Islet precursor cell (in vitro differentiated cells): ENCODE measurements at regions not wholly inside any gene's neighbourhood (a gene's known extent, or its start where the extent isn't known, plus 50 kb on each side); places are given as distances from the start of the nearest gene placed in this dataset.

Experiments used
- DNase-seq: peaks from one replicate; pipeline ENCODE4 v3.0.0-alpha.2; 2018

DNA sequence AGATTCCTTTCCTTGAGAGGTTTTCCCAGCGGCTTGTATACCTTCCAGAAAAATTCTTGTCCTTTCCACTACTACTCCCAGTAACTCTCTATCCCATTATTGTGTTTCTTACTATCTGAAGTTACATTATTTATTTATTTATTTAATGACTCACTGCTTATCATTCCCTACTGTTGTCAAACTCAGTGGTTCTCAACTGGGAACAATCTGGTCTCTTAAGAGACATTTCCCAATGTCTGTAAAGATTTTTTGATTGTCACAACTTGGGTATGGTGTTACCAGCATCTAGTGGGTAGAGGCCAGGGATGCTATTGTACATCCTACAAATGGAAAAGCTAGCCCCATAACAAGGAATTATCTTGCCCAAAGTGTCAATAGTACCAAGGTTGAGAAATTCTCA lies 771.5 kb upstream of the ADGRL2 start:
- DNase-seq: no peak

DNA sequence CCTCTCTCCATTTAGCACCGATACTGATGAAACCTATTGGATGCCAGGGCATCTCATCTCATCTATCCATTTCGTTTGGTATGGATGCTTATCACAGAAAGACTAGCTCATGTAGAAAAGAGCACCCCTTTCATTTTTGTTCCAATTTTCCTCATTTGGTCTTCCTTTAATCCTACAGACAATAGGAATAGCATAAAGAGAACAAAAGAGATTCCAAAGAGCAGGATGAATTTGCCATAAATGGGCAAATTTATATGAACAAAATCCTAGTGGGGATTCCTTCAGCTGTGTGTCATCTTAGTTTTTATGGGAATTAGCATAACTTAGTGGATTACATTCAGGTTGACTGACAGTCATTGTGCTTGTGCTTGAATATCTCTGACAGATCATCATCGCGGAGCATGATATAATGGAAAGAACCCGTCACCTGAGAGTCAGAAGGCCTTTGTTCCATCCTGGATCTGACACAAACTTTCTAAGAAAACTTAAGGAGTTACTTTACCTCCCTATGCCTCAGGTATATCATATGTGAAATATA lies 777.5 kb upstream of the ADGRL2 start:
- DNase-seq: no peak

DNA sequence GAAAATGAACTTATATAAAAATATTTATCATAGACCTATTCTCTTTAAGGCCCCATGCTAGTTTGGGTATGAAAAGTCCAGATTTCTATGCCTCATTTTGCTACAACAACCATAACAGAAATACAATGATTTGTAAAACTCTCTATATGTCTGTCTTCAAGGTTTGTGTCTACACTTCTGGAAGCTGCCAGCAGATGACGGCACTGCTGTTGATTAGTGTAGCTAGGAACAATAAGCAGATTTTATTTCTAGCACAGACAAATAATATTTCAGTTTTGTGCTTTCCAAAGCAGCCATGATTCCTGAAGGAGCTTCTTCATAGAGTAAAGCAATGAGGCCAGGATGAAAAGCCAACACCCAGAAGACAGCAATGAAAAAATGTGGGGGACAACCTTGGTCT lies 779.6 kb upstream of the ADGRL2 start:
- DNase-seq: no peak

DNA sequence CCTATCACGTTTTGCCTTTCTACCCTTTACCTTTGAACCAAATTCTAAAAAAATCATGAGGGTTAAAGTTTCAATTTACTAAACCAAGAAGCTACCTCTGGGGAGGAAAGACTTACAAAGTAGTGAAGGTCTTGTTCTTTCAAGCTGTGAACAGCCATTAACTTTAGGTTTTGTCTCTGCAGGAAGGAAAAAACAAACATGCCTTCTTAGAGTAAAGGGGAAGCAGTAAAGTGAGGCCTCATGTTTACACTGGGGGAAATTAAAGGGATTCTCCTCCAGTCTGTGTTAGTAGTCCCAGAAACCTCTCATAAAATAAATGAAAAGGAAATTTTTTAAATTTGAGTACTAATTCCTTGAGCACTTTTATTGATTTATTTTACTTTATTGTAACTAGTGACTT lies 780.2 kb upstream of the ADGRL2 start:
- DNase-seq: no peak

DNA sequence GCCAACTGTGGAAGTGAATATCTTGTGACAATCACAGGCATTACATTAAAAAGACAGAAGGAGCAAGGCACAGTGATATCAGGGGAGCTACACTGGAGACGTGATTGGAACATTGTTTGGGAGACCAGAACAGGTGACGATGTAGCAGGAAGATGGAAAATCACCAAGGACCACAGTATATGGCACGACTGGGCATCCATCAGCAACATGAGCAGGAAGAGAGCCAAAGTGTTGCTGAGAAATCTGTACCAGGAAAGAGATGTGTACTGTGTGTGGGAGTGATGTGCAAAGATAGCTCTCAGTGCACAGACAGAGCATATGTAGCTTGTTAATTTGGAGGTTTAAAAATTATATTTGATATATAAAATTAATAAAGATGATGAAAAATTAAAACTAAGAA lies 790.6 kb upstream of the ADGRL2 start:
- DNase-seq: no peak

DNA sequence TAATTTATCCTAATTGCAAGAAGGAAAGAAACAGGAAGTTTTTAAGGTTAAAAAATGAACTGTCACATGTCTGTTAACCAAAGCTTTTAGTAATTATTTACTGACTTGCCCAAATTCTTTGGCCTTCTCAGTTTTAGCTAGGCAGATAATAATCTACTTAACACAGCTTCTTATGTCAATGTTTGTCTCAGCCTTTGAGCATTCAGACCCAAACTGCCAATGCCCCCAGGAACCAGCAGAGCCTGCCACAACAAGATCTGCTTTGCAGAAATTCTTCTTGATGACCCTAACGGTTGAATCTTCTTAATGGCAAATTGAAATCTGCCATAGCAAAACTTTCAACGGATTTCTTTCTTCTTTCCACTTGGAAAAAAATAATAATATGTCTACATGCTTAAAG lies 792.4 kb upstream of the ADGRL2 start:
- DNase-seq: peak; percentile 68

DNA sequence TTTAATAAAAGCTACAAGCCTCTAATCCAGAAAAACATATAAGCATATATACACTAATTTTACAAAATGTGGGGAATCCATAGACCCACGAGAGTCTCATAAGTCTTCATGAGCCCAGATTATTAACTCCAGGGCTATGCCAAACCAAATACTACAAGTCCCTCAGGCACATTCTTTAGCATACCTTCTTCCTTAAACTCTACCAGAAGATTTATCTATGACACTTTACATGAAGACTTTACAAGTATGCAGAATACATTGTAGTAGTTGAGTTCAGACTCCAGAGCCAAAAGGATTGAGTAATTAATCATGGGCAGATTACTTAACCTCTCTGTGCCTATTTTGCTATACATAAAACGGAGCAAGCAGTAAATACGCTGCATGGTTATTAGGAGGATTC lies 793.7 kb upstream of the ADGRL2 start:
- DNase-seq: no peak

DNA sequence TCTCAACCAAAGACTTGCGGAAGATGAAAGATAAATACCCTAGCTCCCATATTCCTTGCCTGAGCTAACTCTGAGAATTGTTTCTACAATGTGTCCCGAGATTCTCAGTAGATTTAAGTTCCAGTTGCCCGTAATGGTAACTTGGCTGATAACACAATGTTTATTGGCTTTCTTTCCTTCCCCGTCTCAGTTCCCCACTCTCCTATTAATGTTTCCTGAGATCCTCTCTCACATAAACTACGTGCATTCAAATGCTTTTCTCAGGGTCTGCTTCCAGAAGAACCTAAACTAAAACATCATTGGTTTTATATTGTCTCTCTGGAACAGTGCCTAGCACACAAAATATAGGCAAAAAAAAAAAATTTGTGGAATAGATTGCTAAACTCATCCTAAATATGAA lies 794.2 kb upstream of the ADGRL2 start:
- DNase-seq: no peak

DNA sequence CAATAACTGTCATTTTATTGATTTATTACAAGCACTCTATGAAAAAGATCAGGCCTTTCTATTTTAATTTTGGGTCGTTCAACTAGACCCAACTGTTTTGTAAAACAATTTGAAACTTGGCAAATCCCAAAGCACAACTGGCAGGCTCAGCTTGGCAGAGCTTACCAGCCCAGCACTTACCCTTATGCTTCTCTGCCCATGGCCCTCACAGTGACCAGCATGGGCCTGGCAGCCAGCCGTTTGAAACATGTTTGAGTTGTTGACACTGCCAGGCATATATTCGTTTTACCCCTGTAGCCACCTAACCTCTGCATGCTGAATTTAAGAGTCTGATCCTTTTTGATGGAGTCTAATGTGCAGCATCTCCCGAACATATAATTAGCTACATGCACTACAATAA lies 796.7 kb upstream of the ADGRL2 start:
- no peak for DNase-seq

DNA sequence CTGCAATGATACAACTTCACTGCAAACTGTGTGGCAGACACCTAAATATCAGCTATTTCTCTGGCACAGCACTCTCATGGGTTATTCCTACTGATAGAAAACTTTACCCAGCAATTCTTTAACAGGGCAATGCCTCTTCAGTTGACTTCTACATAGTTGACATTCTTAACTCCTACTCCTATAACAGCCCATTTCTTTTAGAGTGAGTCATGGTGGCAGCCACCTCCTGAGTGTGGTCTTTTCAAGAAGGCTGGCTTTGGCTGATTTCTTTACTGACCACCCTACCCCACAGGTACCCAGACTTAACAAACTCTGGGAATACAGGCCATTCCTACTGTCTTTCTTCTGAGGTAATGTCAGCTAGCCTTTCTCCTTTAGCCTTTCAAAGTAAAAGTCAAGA lies 805.8 kb upstream of the ADGRL2 start:
- peak; percentile 73 for DNase-seq

DNA sequence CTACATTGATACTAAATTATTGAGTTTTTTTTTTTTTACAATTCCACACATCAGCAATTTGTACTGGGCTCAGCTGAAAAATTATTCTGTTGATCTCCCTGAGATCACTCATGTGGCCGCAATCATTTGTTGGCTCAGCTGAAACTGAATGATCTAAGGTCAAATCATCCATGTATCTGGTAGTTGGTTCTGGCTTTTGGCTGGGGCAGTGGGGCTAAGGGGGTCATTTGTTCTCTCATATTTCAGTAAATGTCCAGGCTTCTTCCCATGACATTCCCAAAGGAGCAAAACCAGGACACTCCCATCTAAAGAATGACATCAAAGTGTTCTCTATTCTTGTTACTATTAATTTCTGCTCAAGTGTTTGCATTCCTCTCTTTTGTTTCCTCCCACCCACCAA lies 806.7 kb upstream of the ADGRL2 start:
- no peak for DNase-seq

DNA sequence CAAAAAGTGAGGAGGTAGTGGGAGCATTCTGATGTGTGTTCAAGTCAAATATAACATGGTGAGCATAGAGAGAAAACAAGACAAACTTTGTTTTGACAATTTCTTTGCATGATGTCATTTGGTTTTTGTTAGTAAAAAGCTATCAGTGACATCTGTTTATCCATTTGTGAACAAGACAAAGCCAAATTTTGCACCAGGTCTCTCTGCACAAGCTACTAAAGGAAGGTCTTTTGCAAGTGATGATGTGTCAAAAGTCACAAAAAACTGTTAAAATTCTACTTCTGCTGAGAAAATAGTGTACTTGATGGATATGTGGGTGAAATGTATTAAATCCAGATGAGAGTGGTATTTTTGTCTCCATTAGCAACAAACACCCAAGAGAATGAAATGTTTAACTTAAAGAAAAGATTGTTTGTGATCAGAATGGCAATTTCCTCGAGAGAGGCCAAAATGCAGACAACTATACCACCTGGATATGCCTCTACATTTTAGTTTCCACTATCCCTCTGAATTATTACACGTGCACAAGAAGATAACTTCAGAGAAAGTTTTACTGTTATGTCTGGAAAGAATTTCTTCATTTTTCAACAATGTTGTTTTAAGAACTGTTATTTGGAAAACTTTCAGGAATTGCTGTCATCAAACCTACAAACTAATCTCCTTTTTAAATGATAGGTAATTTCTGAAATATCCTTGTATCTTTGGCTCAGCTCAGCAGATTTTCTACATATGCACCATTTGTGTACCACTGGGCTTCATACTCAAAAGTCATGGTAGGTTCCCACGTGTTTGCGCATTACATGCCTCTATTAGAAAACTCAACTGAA lies 807.4 kb upstream of the ADGRL2 start:
- no peak for DNase-seq

DNA sequence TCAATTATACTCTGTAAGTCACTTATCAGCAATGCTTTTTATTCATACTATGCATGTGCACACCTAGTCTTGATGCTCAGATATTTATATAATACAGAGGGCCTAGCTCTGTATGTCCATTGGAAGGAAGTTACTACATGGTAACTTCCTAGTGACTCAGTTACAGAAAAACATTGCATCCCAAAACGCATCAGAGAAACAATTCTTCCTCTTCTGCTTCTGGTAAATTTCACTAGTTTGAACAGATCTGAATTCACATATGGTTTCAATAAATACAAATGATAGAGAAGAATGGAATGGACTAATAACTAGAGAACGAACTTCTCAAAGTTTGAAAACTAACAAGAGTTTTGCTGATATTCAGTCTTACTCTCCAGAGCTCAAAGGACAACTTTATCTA lies 811.3 kb upstream of the ADGRL2 start:
- no peak for DNase-seq

DNA sequence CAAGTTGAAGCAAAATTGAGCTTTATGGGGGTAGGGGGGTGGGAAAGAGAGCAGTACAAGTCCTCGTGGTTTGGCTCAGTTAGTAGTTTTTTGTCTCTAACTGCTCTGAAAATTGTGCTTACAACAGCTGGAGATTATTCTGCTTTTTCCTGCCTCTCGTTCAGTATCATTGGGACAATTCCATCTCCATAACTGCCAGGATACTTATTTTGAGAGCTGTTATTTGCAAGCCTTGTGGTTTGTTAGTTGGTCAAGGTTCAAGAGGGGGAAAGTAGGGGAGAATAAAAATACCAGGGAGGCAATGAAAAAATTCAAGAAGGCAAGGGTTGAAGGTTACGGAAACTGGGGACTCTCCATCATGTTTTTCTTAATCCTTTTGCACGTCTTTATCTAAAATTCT lies 811.8 kb upstream of the ADGRL2 start:
- no peak for DNase-seq

DNA sequence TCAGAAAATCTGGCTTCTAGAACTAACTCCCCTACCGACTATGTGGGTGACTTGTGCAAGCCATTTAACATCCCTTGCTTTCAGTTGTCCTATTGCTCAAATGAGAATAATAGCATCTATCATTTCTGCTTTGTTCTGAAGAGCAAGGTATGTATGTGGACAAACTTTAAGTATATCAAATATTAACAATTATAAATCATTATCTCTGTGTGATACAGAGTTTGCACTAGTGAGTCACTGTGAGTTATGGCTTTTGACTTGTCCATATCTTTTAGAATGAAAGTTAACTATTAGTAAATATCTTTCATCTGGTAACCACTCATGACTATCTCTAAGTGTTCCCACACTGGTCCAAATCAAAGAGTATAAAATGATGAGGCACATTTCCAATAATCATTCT lies 812.9 kb upstream of the ADGRL2 start:
- no peak for DNase-seq

DNA sequence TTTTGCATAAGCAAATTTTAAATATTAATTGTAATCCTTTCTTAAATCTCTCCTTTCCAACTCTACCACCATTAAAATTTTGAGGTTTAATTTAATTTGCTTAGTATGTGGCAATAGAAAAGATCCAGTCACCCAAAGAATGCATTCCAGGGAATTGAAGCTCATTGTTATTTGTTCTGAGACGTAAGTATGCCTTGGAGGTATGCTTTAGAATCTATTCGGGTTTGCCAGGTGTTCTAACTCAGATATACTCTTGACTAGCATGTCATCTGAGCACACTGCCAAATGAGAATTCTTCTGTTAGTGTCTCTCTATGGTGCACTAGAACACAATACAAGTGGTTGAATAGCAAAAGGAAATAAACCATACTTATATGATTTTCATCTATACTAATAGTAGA lies 813.6 kb upstream of the ADGRL2 start:
- no peak for DNase-seq

DNA sequence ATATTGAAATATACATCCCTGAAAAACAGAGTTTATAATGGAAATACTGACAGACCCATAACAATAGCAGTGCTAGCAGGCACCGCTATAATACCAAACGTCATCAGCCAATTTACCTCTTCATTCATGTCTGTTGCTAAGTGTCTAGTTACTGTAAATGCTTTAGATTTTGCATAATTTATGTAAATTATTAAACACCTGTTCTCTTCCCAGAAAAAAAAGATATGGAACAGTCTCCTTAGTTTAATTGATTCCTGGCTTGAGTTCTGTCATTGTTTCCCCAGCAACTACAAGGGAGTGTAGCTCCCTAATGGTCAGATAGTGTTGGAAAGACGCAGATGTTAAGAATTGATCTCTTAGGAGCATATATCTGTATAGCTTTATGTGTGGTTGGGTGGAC lies 817.9 kb upstream of the ADGRL2 start:
- DNase-seq: no peak

DNA sequence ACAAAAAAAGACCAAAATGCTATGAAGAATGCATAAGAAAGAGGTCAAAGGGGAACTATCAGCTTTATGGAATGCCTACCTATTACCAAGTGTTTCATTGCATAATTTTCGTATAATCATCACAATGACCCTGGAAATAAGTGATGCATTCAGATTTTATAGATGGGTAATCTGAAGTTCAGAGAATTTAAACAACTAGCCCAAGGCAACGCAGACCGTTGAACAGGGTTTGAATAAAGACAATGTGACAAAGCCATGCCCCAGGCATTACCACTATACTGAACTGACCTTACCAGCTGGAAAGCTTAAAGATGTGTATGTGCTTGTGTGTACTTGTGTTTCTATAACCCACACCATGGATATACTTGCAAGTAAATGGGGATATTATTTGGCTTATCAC lies 827.6 kb upstream of the ADGRL2 start:
- DNase-seq: no peak

DNA sequence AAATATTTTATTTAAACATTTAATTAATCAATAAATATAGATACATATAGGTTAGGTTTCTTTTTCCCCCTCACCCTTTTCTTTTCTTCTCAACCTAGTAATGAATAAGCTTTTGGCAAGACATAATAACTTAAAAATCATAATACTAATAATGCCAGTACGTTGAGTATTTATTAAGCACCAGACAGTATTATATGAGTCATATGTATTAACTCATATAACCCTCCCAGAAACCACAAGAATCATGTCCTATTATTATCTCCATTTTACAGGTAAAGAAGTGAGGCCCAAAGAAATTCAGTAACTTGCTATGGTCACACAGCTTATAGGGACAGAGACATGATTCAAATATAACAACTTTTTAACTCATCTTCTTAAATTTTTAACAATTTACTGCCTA lies 834.5 kb upstream of the ADGRL2 start:
- DNase-seq: no peak

DNA sequence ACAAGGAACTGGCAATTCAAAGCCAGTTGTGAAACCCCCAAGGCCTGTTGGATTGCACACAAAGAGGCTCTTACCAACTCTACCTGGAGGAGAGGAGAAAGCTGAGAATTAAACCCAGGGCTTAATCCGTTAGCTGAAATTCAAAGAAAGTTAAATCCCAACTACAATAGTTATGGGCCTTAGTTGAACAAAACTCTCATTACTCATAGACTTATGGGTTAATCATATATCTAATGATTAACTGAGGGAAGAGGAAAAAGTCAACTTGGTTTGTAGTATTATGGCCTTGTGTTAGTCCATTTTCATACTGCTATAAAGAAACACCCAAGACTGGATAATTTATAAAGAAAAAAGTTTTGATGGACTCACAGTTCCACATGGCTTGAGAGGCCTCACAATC lies 838.2 kb upstream of the ADGRL2 start:
- no peak for DNase-seq

DNA sequence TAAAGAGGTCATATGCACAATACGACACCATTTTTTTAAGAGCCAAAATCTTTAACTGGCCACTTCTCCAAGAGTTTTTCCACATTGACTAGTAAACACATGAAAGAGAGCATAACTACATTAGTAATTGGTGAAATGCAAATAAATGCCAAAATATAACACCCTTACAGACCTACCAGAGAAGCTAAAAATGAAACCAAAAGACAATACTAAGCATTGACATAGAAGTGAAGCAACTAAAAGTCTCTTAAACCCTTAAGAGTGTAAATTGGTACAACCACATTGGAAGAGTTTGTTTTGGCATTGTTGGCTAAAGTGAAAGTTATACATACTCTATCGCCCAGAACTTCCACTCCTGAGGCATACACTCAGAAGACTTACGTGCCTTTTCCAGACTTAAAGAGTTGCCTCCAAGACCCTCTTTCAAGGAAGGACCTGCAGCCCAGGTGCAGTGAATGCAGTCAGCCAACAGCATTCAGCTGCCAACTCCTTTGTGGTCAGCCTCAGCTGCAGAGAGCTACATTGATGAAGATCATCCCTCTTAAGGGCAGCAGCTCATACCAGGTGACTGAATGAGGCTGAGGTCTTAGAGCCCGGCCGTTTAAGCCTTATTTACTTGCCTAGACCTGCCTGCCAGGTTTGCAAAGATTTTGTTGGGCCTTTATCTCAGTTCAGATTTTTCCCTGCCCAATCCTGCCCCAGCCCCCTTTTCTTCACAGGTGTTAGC lies 839.1 kb upstream of the ADGRL2 start:
- DNase-seq: peak; percentile 48

DNA sequence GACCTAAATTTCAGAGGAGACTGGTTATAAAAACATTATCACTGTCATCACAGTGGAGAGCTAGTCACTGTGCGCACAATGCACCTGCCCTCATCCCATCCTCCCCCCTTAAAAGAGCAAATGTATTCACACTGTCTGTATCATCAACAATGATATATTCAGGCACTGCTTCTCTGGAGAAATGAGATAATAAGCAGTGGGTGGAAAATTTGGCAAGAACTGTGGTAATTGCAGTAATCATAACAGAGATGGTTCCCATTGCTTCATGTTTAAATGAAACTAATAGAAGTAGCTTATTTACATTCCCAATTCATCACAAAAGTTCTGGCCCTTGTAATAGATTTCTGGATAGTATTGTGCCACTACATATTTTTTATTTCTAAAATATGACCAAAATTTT lies 867.4 kb upstream of the ADGRL2 start:
- no peak for DNase-seq

DNA sequence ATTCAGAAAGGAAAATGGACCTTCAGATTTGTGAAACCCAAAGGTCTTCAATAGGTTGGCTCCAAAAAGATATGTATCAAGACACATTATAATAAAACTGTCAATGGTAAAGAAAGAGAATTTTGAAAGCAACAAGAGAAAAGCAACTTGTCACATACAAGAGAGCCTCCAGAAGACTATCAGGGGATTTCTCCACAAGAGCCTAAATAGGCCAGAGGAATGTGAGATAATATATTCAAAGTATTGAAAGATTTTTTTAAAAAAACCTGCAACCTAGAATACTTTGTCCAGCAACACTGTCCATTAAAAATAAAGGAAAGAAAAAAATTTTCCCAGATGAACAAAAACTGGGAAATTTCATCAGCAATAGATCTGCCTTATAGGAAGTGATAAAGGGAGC lies 869.6 kb upstream of the ADGRL2 start:
- no peak for DNase-seq

DNA sequence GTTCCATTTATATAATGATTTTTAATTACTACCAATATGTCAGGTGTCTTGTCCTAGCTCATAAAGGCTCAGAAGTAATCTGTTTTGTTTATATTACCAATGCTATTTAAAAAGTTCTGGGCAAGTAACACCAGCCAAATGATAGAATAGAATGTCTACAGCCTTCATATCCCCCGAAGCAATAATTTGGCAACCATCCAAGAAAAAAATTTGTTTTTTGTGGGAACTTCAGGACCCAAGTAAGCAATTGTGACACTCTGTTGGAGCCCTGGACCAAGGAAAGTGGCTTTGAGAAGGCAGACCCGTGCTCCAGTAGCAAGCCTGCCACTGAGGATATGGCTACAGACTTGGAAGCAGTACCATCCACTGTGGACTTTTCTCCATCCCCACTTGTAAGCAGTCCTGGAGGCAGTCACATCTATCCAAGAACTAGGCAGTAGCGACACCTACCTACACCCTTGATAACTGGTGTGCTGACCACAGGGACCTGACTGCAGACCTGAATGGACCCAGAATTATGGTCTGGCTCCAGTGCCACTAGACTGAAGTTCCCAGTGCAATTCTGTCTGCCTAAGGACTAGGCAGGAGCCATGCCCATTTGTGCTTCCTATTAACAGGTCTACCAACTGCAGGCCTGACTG lies 870.7 kb upstream of the ADGRL2 start:
- DNase-seq: no peak
